A172 (cell line): ENCODE measurements at regions not wholly inside any gene's neighbourhood (a gene's known extent, or its start where the extent isn't known, plus 50 kb on each side); places are given as distances from the start of the nearest gene placed in this dataset.
"Not testable (repeated sequence)": the region's sequence is repeated elsewhere in the genome, so short reads cannot be mapped to it uniquely, and the experiment has no call there.

Source experiments
- DNase-seq: peaks from one replicate; pipeline ENCODE4 v3.0.0-alpha.2; 2015; ENCODE audit warnings: low spot score

DNA sequence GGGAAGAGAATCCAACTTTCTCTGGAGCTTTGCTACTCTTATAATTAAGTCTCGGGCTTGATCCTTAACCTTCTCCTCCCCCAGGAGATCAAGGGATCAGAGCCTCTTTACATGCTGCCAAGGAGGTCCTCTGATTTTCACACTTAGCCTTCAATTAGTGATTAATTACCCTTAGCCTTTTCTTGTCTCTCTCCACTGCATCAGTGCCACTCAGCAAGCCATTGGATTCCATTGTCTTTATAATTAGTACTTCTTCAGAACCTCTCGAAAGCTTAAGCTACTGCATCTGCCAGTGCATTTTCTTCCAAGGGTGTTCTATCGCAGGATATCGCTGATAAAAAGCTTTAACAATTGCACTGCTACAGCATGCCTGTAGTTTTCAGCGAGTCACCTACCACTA is 477.0 kb upstream of the MEIS1 start:
- DNase-seq: no peak

GRCh38 chr2:65957454-65957853 is 477.5 kb upstream of the MEIS1 start:
- DNase-seq: no peak

DNA sequence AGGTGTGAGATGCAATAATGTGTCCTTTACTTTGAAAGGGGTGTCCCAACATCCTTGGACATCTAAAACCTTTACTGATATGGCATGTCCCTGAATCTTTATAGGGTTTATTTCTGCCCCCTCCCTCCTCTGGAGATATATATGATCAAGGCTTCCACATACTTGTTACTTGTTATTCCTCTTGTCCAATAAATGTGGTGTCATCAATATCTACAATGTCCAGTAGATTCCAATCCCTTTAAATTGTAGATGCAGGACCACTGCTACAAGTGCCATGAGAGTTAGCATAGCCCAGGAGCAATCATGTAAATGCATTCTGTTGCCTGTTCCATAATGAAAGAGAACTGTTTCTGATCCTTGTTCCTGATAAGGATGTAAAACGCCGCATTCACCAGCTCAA is 479.7 kb upstream of the MEIS1 start:
- no peak for DNase-seq

DNA sequence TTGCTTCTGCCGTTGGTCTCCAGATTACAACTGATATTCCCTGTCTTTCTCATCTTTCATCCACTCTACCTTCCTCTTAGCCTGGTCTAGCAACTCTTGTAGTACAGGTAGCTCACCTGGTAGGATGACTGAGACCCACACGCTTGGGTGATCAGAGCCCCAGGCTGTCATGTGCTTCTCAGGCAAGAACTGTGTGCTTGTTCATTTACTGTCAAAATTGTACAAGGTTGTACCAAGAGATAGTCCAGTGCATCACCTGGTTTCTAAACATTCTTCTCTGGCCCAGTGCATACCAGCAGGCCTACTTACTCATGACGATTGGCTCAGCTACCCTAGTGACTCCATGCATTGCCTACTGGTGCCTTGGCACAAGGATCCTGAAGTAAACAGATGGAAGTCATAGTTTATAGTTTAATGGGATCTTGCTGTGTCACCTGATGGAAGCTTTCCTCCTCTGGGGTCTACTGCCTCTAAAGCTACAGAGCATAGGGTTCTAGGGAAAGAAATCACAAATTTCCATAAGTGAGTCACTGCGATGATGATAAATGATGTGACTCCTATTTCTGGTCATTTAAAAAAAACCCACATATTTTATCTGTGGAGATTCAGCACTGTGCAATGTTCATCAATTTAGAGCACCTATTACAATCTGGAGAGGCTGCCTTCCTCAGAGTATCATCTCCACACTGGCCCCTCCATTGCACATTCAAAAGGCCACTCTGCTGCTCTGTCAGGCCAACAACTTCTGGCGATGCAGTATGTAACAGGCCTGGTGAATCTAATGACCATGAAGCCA is 481.8 kb upstream of the MEIS1 start:
- no peak for DNase-seq

DNA sequence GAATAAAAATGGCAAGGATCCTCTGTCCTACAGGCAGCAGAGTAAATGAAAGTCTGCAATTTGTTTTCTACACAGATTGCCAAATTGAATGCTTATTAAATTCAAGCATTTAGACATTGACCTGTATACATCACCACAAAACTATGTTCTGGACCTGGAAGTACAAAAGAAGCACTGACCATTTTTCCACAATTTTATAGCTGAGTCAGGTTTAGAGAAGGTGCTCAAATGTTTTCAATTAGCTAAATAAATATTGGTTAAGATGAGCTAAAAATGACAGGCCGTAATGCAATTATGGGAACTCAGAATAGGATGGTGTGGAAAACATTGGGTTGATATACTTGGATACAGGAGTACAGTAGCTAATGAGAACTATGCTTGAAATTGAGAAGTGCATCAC is 490.7 kb upstream of the MEIS1 start:
- no peak for DNase-seq

DNA sequence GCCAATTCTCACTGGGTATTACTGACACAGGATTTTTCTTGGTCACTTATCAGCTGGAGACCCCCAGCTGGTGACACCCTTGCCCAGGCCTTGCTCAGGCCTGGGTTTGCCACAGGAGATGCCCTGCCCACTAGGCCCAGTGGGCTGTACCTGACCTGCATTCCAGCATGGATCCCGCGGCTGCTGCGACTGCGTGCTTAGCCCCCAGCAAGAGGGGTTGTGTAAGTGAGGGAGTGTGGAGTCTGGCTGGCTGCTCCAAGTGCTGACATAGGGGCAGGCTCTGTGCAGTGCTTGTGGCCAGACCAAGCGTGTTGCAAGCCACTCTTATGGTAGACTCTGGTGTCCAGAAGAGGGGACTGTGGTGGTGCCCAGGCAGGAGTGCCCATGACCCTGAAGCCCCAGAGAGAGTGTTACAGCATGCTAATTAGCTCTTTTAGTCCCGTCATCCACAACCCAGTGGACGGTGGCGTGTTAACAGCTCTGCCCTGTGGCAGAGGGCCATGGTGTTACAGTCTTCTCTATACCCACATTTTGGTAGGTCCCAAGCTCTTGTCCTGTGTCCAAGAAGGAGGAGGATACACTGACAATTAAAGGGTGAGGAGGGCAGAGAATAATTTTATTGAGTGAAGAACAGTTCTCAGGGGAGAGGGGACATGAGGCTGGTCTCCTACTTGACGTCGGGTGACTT is 491.7 kb upstream of the MEIS1 start:
- no peak for DNase-seq

DNA sequence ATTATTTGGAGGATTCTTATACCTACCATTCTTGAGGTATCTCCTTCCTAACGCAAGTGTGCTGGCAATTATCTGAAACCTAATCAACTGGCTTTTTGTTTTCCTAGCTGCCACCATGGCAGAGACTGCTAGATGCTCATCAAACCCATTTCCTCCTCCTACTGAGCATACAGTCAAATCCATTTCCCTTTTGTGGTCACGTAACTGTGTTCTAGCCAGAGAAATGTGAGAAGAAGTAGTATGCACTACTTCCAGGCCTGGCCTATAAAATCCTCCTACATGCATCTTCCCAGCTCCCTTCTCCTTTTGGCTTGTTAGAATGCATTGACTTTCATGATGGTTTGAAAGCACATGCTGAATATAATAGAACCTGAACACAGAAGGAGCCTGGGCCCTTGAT is 494.1 kb upstream of the MEIS1 start:
- DNase-seq: no peak

DNA sequence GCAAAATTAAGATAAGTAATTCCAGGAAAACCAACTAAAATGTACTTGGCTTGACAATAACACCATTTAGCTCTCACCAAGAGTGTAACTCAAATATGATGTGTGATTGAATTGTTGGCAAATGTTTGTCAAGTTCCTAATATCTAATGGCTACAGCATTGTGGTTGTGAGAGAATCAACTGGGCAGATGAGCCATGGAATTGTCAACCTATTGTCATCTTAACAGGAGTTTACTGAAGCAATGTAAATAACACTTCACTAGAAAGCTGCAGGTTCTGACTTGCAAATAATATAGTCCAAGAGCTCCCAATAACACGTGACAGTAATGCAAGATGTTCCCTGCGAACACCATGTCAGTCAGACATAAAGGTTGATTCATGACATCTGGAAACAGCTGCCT is 495.2 kb upstream of the MEIS1 start:
- no peak for DNase-seq

DNA sequence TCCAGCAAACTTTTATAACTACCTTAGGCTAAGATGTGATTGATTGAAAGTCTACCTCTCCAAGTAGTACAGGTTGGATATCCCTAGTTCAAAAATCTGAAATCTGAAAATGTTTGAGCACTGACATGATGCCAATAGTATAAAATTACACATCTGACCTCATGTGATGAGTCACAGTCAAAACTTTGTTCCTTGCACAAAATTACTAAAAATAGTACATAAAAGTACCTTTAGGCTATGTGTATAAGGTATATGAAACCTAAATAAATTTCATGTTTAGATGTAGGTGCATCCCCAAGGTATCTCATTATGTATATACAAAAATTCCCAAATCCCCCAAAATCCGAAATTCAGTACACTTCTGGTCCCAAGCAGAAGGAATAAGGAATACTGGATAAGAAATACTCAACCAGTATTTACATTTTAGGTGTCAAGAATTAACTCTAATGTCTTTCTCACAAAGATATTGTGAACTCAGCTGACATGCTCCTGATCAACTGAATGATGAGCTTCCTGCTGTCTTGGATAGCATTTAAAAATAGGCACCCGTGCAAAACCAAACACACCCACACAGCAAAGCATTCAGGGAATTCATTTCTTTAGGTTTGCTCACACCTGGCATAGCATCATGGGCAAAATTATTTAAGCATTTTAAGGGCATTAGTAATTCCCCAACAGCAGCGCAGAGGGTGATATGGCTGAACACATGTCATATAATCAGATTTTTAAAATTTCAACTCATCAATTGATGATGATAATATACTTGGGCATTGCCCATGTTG is 497.4 kb upstream of the MEIS1 start:
- no peak for DNase-seq

DNA sequence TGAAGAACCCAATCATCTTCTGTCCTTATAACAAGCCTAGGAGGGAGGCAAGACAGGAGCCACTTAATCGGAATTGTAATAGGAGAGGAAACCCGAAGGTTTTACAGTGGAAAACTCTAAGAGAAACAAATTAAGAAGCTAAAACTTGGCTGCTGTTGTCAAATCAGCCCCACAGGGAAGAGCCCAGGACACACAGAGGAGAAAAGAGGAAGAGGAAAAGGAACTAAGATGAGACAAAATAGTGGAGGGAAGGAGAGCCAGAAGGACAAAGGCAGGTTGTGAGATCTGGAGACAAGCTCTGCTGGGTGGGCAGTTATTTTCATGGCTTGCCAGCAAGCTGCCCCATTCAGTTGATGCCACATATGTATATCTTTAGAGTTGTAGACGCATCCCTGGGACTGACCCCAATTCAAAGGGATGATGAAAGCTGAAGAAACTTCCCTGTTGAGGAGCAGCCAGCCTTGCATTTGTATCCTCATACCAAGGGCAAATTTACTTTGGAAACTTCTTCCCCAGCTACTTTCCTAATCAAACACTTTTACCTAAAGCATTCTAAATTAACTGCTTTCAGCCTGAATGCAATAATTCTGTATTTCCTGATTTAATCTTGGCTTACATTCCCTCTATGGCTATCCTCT is 499.8 kb upstream of the MEIS1 start:
- no peak for DNase-seq

DNA sequence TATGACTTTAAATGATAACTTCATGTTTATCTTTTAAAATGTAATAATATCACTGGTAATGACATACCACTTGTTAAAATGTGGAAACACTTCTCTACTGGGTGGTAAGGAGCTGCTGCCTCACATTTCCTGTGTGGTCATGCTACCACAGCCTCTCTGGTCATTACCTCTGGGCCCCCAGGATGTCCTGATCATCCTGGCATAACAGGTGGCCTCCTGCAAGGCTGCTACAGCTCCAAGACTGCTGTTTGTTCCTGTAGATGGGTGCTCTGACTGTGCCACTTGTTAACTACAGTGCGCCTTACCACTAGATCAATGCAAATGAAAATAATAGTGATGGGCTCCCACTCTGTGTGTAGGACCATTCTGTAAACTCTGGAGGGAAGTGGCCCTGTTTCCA is 500.2 kb upstream of the SPRED2 start:
- DNase-seq: no peak

- no peak for DNase-seq
Measured at GRCh38 chr2:65931056-65931455, 498.7 kb upstream of the SPRED2 start.

DNA sequence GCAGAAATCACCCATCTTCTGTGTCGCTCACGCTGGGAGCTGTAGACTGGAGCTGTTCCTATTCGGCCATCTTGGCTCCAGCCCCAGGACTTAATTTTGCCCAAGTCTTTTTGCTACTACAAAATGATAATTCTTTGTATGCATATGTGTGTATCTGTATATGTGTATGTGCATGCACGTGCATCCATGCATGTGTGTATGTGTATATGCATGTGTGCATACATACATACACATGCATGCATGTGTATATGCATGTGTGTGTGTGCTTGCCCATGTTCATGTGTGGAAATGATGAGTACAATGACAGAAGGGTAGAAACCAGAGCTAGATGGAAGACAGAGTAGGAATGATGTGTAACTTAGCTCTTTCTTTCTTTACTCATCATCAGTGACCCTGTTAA is 497.9 kb upstream of the SPRED2 start:
- DNase-seq: no peak

DNA sequence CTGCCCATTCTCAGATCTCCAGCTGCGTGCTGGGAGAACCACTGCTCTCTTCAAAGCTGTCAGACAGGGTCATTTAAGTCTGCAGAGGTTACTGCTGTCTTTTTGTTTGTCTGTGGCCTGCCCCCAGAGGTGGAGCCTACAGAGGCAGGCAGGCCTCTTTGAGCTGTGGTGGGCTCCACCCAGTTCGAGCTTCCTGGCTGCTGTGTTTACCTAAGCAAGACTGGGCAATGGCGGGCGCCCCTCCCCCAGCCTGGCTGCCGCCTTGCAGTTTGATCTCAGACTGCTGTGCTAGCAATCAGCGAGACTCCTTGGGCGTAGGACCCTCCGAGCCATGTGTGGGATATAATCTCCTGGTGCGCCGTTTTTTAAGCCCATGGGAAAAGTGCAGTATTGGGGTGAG is 497.3 kb upstream of the SPRED2 start:
- not testable (repeated sequence) for DNase-seq

DNA sequence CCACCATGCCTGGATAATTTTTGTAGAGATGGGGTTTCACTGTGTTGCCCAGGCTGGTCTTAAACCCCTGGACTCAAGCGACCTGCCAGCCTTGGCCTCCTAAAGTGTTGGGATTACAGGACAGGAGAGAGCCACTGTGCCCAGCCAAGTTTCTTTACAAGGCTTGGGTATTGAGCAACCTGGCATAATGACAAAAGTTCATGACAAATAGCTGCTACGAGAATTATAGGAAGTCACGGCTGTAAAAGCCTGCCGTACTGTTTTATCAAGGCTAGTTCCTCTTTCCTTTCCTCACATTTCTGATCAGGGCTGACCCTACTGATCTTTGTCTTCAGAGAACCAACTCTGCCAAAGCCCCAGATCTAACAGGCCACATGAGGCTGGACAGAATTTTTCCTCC is 490.4 kb upstream of the SPRED2 start:
- no peak for DNase-seq

DNA sequence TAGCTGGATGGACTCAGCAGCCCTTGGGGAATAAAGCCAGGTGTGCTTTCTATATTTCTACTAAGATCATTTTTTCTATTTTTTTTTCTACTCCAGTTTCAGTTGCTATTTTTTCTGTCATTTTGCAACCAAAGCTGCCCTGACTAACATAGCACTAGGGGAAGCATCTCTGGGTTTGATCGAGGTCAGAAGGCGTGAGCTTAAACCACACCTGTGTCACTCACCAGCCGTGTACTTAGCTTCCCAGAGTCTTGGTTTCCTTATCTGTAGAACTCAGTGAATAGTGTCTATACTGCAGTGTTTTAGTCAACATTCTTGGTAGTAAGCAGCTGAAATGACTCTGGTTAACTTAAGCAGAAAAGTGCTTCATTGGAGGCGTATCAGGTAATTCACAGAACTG is 489.6 kb upstream of the SPRED2 start:
- DNase-seq: no peak

GRCh38 chr2:65921116-65921515 is 488.7 kb upstream of the SPRED2 start:
- DNase-seq: no peak

DNA sequence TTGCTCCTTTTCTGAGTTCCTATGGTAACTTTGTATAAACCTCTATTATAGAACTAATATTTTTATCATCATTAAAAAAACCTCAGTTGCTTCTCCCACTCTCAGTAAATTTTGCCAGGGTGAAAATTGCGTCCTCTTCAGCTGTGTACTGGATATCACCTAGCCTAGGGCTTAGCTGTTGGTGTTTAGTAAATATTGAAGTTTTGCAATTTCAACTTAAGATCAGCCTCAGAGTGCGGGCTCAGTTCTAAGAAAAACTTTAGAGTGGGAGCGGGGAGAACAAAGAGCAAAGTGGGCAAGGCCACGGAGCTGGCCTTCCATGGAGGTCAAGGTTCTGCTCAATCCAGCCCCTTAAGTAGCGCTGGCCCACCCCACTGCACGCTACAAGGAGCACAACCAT is 488.3 kb upstream of the SPRED2 start:
- no peak for DNase-seq

- DNase-seq: no peak
Measured at GRCh38 chr2:65919550-65920188, 487.3 kb upstream of the SPRED2 start.

DNA sequence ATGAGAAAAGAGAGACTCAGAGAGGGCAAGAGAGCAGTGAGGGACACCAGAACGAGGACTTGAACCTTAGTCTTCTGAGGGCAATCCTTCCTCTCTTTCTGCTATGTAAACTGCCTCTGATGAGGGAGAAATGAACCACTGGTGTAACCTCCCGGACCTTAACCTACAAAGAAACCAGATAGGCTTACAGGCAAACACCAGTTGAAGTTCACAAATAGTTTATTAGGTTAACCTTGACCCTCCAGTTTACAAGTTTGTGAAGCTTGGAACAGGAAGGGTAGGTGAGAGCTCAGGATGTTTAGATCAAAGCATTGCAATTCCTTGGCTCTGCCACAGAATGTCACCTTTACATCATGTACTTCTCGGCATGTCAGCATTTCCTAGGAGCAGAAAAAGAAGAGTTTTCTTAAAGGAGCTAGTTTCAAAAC is 486.4 kb upstream of the SPRED2 start:
- DNase-seq: no peak

GRCh38 chr2:65917986-65918385 is 485.6 kb upstream of the SPRED2 start:
- no peak for DNase-seq

DNA sequence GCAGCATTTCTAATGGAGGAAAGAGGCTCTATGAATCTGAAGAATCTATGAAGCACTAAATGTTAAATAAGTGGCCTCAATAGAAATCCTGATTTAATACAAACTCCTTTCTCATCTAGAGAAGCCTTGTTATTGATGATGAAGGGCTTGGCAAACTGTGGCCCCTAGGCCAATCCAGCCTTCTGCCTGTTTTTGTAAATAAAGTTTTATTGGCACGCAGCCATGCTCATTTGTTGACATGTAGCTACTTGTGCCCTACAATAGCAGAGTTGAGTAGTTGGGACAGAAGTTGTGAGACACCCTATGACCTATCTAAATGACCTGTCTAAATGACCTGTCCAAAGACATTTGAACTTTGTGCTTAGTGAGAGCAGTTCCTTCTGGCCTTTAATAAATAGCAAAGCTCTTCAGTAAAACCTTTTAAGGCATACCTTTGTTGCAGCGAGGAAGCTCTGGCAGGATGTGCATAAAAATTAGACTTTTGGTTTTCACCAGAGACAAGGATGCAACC is 484.4 kb upstream of the SPRED2 start:
- DNase-seq: no peak
